Psoas muscle (tissue), 7 donors: ENCODE measurements at regions not wholly inside any gene's neighbourhood (a gene's known extent, or its start where the extent isn't known, plus 50 kb on each side); places are given as distances from the start of the nearest gene placed in this dataset.

Experiments used
- ATAC-seq, 4 donors: fragments of 200-7000 bp; cut with Tn5 transposase; one replicate each; pipeline ENCODE4 v1.9.1; 2020; ENCODE audit warnings: moderate library complexity in 3 of 4, mild to moderate bottlenecking in 2 of 4
- DNase-seq, 2 donors: peaks; one replicate each; pipeline ENCODE4 v3.0.0-alpha.2; 2020
- H3K27ac ChIP-seq: fragments of 200-600 bp; one replicate; pipeline ENCODE4 v1.8.0; 2022
- H3K27me3 ChIP-seq, 3 donors: fragments of 200-600 bp in 1 of 3; one replicate each; pipeline versions ENCODE4 v1.6.1 to v1.8.0; 2013 to 2022; ENCODE audit warnings: low read length in 2 of 3, mild to moderate bottlenecking in 2 of 3, moderate library complexity in 1 of 3; ENCODE audit not compliant: insufficient read depth in 3 of 3
- H3K36me3 ChIP-seq, 2 donors: fragments of 200-600 bp in 1 of 2; one replicate each; pipeline versions ENCODE4 v1.6.1 to v1.8.0; 2013 to 2022; ENCODE audit warnings: low read depth in 1 of 2, mild to moderate bottlenecking in 1 of 2, moderate library complexity in 1 of 2; ENCODE audit not compliant: insufficient read depth in 1 of 2
- H3K4me1 ChIP-seq: fragments of 200-600 bp; one replicate; pipeline ENCODE4 v1.8.0; 2022
- H3K4me3 ChIP-seq: fragments of 200-600 bp; one replicate; pipeline ENCODE4 v1.8.0; 2022; ENCODE audit warnings: mild to moderate bottlenecking
- H3K9me3 ChIP-seq: fragments of 200-600 bp; one replicate; pipeline ENCODE4 v1.8.0; 2022
- CTCF ChIP-seq: fragments of 200-600 bp; IDR thresholded peaks from one replicate; pipeline ENCODE4 v1.8.0; 2022; ENCODE audit warnings: antibody characterized with exemption
- WGBS, 3 donors: extraction: QIAGEN DNeasy Blood & Tissue Kit; methylation state at CpG; one replicate each; pipeline versions ENCODE4 v1.1.6 to v1.1.7; 2013; 5-methylcytosine and 5-hydroxymethylcytosine counted together
- intact Hi-C, 2 donors: fragments of 100-400 bp; cut with DNase I; formaldehyde crosslinking; loops; one replicate each; pipeline versions ENCODE4 v1.11.0 to v1.14.2; 2022
- donor health status: healthy with polysubstance abuse.
- donor health status: DM: no; HTN: no; CAD: no; lungs with moderate emphysema.
- donor health status: Bipolar disorder and iron deficiency.
- donor health status: healthy.
- donor health status: DM: yes; HTN: yes; CAD: no.
- donor health status: DM: no; HTN: no; CAD: no.
- donor health status: DM: yes; HTN: yes; CAD: no.

GRCh38 chr16:8138666-8139065, 451.6 kb downstream of the TMEM114 start:
- ATAC-seq (no peak), DNase-seq (no peak)
- H3K4me3 ChIP-seq: no peak overlapping the region
- no peak overlapping the region for H3K27ac ChIP-seq
- WGBS, 3 donors: 77 to 100% (median 94%) methylated on average over 1 of the region's 1 CpG
- H3K4me1 ChIP-seq: no peaks in the 10 kb centered on the region
- no peaks in the 10 kb centered on the region for H3K36me3 ChIP-seq
- no peaks in the 10 kb centered on the region for H3K9me3 ChIP-seq
- intact Hi-C loops: no loop called here
- no peak for TF ChIP-seq CTCF
- no peaks in the 10 kb centered on the region for H3K27me3 ChIP-seq

GRCh38 chr16:8137606-8138005, 452.7 kb downstream of the TMEM114 start:
- no peaks in the 10 kb centered on the region for H3K27me3 ChIP-seq
- no peaks in the 10 kb centered on the region for H3K4me1 ChIP-seq
- intact Hi-C loops: no loop called here
- H3K36me3 ChIP-seq: no peaks in the 10 kb centered on the region
- ATAC-seq (no peak), DNase-seq (no peak)
- no peak overlapping the region for H3K4me3 ChIP-seq
- no peak for TF ChIP-seq CTCF
- no peaks in the 10 kb centered on the region for H3K9me3 ChIP-seq
- 71 to 75% (median 73%) methylated on average over 8 of the region's 8 CpGs for WGBS, 3 donors
- no peak overlapping the region for H3K27ac ChIP-seq

- Histone ChIP-seq H3K4me3 (no peak overlapping the region), H3K27me3 (no peaks in the 10 kb centered on the region), H3K27ac (no peak overlapping the region), H3K9me3 (no peaks in the 10 kb centered on the region), H3K4me1 (no peaks in the 10 kb centered on the region), H3K36me3 (no peaks in the 10 kb centered on the region)
- no peak for TF ChIP-seq CTCF
- intact Hi-C loops: no loop called here
- 78 to 82% (median 78%) methylated on average over 4 of the region's 4 CpGs for WGBS, 3 donors
- ATAC-seq (no peak), DNase-seq (no peak)
Measured at GRCh38 chr16:8130197-8130596, 460.1 kb downstream of the TMEM114 start.

GRCh38 chr16:8127070-8127469, 463.2 kb downstream of the TMEM114 start:
- Histone ChIP-seq H3K36me3 (no peaks in the 10 kb centered on the region), H3K9me3 (no peaks in the 10 kb centered on the region), H3K4me1 (no peaks in the 10 kb centered on the region), H3K27ac (no peak overlapping the region), H3K4me3 (no peak overlapping the region), H3K27me3 (no peaks in the 10 kb centered on the region)
- ATAC-seq (no peak), DNase-seq (no peak)
- intact Hi-C loops: no loop called here
- no peak for TF ChIP-seq CTCF
- WGBS, 3 donors: 36 to 41% (median 41%) methylated on average over 11 of the region's 11 CpGs

- H3K4me3 ChIP-seq: no peak overlapping the region
- ATAC-seq: no peak
- 89 to 95% (median 90%) methylated on average over 3 of the region's 3 CpGs for WGBS, 3 donors
- H3K27me3 ChIP-seq: no peaks in the 10 kb centered on the region
- TF ChIP-seq CTCF: no peak
- DNase-seq: no peak
- H3K4me1 ChIP-seq: no peaks in the 10 kb centered on the region
- no peak overlapping the region for H3K27ac ChIP-seq
- H3K36me3 ChIP-seq: no peaks in the 10 kb centered on the region
- intact Hi-C loops: no loop called here
- no peaks in the 10 kb centered on the region for H3K9me3 ChIP-seq
Measured at GRCh38 chr16:8126313-8126712, 464.0 kb downstream of the TMEM114 start.
